Mucosa of descending colon (tissue), 3 donors: ENCODE measurements at regions not wholly inside any gene's neighbourhood (a gene's known extent, or its start where the extent isn't known, plus 50 kb on each side); places are given as distances from the start of the nearest gene placed in this dataset.

Experiments
- ATAC-seq: fragments of 200-7000 bp; cut with Tn5 transposase; one replicate; pipeline ENCODE4 v1.9.1; 2020; ENCODE audit warnings: mild to moderate bottlenecking, moderate library complexity
- DNase-seq, 3 donors: peaks; one replicate each; pipeline ENCODE4 v3.0.0-alpha.2; 2020
- H3K36me3 ChIP-seq: fragments of 200-600 bp; one replicate; pipeline ENCODE4 v1.8.0; 2021; ENCODE audit warnings: low read depth, mild to moderate bottlenecking
- H3K4me1 ChIP-seq: fragments of 200-600 bp; one replicate; pipeline ENCODE4 v1.8.0; 2021; ENCODE audit warnings: low read depth, mild to moderate bottlenecking
- H3K4me3 ChIP-seq: fragments of 200-600 bp; one replicate; pipeline ENCODE4 v1.8.0; 2021; ENCODE audit warnings: mild to moderate bottlenecking
- H3K9me3 ChIP-seq: fragments of 200-600 bp; one replicate; pipeline ENCODE4 v1.8.0; 2021; ENCODE audit warnings: mild to moderate bottlenecking
- intact Hi-C, 2 donors: fragments of 100-400 bp; cut with DNase I in 1 of 2; cut with micrococcal nuclease in 1 of 2; formaldehyde crosslinking; loops; one replicate each; pipeline versions ENCODE4 v1.11.0 to v1.11.1; 2022; cut with DNase I, micrococcal nuclease
- TF ChIP-seq, protein P1 (sequence below): fragments of 200-600 bp; IDR thresholded peaks from one replicate; pipeline ENCODE4 v1.8.0; 2022; ENCODE audit warnings: antibody characterized with exemption, mild to moderate bottlenecking
- donor health status: DM: no; HTN: no; CAD: no; lungs with moderate emphysema.
- donor health status: DM: no; HTN: no; CAD: no.
- donor health status: DM: no; HTN: yes; CAD: no.

DNA sequence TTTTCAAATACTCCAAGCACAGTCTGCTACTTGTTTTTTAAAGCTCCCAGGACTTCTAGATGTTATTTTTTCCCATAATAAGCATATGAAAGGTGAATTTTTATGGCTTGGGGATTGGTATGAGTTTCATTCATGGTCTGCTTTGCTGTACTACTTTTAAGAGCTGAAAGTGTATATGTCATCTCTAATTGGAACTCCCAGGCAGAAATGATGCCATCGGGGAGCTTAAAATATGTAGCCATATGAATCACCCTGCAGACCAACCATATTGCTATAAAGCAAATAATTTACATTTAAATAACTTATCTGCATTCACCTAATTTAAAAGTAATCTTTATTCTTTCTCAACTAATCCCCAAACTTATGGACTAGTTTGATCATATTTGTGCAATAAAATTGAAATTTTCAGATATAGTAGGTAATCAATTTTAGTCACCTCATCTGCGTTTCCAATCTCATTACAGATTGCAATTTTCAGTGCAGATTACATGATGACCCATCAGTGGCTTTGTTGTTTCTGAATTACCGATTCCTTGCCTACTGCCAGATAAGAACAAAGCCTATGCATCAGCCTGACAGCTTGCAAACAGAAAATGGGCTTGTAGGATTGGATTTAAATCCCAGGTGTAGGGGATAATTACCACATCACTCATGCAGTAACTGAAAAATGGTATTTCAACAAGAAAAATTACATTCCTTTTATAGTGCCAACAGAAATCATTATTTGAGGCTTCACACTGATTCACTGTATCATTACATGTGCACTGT lies 689.4 kb downstream of the NOVA1 start:
- TF ChIP-seq, protein P1, sequence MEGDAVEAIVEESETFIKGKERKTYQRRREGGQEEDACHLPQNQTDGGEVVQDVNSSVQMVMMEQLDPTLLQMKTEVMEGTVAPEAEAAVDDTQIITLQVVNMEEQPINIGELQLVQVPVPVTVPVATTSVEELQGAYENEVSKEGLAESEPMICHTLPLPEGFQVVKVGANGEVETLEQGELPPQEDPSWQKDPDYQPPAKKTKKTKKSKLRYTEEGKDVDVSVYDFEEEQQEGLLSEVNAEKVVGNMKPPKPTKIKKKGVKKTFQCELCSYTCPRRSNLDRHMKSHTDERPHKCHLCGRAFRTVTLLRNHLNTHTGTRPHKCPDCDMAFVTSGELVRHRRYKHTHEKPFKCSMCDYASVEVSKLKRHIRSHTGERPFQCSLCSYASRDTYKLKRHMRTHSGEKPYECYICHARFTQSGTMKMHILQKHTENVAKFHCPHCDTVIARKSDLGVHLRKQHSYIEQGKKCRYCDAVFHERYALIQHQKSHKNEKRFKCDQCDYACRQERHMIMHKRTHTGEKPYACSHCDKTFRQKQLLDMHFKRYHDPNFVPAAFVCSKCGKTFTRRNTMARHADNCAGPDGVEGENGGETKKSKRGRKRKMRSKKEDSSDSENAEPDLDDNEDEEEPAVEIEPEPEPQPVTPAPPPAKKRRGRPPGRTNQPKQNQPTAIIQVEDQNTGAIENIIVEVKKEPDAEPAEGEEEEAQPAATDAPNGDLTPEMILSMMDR, result no peak
- H3K36me3 ChIP-seq, result no peaks in the 10 kb centered on the region
- H3K4me3 ChIP-seq, result no peak overlapping the region
- intact Hi-C loops, result no loop called here
- H3K9me3 ChIP-seq, result no peaks in the 10 kb centered on the region
- DNase-seq (no peak), ATAC-seq (no peak)
- no peaks in the 10 kb centered on the region for H3K4me1 ChIP-seq

GRCh38 chr14:25904446-25904845 lies 693.4 kb downstream of the NOVA1 start:
- DNase-seq, result no peak
- Histone ChIP-seq H3K4me1 (no peaks in the 10 kb centered on the region), H3K9me3 (no peaks in the 10 kb centered on the region), H3K4me3 (no peak overlapping the region), H3K36me3 (no peaks in the 10 kb centered on the region)
- intact Hi-C loops, result no loop called here
- ATAC-seq, result no peak
- TF ChIP-seq, protein P1, result no peak

- Histone ChIP-seq H3K4me1 (no peaks in the 10 kb centered on the region), H3K9me3 (no peaks in the 10 kb centered on the region), H3K4me3 (no peak overlapping the region), H3K36me3 (no peaks in the 10 kb centered on the region)
- intact Hi-C loops, result no loop called here
- DNase-seq (no peak), ATAC-seq (no peak)
- TF ChIP-seq, protein P1, result no peak
Measured at GRCh38 chr14:25899197-25899596, 698.6 kb downstream of the NOVA1 start.

GRCh38 chr14:25896777-25897176 lies 701.1 kb downstream of the NOVA1 start:
- no peak overlapping the region for H3K4me3 ChIP-seq
- DNase-seq (no peak), ATAC-seq (no peak)
- H3K4me1 ChIP-seq, result no peaks in the 10 kb centered on the region
- H3K36me3 ChIP-seq, result no peaks in the 10 kb centered on the region
- no peaks in the 10 kb centered on the region for H3K9me3 ChIP-seq
- intact Hi-C loops, result no loop called here
- TF ChIP-seq, protein P1, result no peak

DNA sequence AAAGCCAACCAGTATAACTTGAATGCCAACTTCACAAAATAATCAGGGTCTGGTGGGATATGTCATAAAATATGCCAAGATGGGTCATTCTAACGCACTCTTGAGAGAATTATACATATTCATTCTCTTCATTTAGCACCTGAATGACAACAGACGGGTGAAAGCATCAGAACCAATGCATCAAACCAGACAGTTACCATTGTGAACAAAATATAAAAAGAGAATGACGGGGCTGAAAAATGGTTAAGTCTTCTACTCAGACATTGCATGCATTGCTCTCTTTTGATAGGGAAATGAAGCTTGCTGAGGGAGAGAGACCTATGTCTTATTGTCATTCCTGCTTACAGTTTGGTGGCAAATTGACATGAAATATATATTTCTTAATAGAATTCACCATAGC lies 702.1 kb downstream of the NOVA1 start:
- intact Hi-C loops, result no loop called here
- DNase-seq (no peak), ATAC-seq (no peak)
- no peaks in the 10 kb centered on the region for H3K9me3 ChIP-seq
- TF ChIP-seq, protein P1, result no peak
- H3K4me1 ChIP-seq, result no peaks in the 10 kb centered on the region
- H3K36me3 ChIP-seq, result no peaks in the 10 kb centered on the region
- H3K4me3 ChIP-seq, result no peak overlapping the region
